Keratinocyte (primary cell): ENCODE measurements at regions not wholly inside any gene's neighbourhood (a gene's known extent, or its start where the extent isn't known, plus 50 kb on each side); places are given as distances from the start of the nearest gene placed in this dataset.

Experiments
- CTCF ChIP-seq, 3 experiments: IDR thresholded peaks in 1 of 3; conservative IDR thresholded peaks in 1 of 3; optimal IDR thresholded peaks in 1 of 3; 2 replicates in 2 of 3; 3 replicates in 1 of 3; pipeline versions ENCODE3 to v1.5.1; 2011; ENCODE audit warnings: low read length in 3 of 3, mild to moderate bottlenecking in 3 of 3, moderate library complexity in 2 of 3, control low read depth in 1 of 3, inconsistent platforms in 1 of 3; ENCODE audit not compliant: insufficient read depth in 2 of 3; ENCODE audit errors: extremely low read depth in 1 of 3
- EZH2 ChIP-seq: IDR thresholded peaks from one replicate; pipeline ENCODE4 v1.6.1; 2012; ENCODE audit warnings: inconsistent platforms, mild to moderate bottlenecking, low read length, moderate library complexity

- TF ChIP-seq CTCF (optimal IDR thresholded peaks at IDR 0.05 in 1 of 3, IDR thresholded peaks at IDR 0.05 in 1 of 3, conservative IDR thresholded peaks at IDR 0.05 in 1 of 3; ENCODE audit: extremely low read depth in 1 of 3, insufficient read depth in 2 of 3, low read length in 3 of 3) (no peak), EZH2 (no peak)
Measured at GRCh38 chr3:36250191-36250590, 130.1 kb upstream of the STAC start.
